Transverse colon (tissue), 3 donors: ENCODE measurements at regions not wholly inside any gene's neighbourhood (a gene's known extent, or its start where the extent isn't known, plus 50 kb on each side); places are given as distances from the start of the nearest gene placed in this dataset.

Experiments
- EP300 ChIP-seq: sonication (generic); formaldehyde crosslinking; IDR thresholded peaks from one replicate; pipeline ENCODE4 v1.6.1; 2017; ENCODE audit warnings: antibody characterized with exemption, low read depth
- TF ChIP-seq, protein P1 (sequence below), 5 experiments: fragments of 200-600 bp in 3 of 5; fragments of 450-650 bp in 2 of 5; sonication (generic) in 3 of 5; IDR thresholded peaks; 1 replicate in 2 of 5; 2 replicates in 3 of 5; pipeline ENCODE4 v1.5.1; 2016 to 2017; ENCODE audit warnings: antibody characterized with exemption in 5 of 5, inconsistent platforms in 3 of 5, mild to moderate bottlenecking in 2 of 5, moderate library complexity in 1 of 5

DNA sequence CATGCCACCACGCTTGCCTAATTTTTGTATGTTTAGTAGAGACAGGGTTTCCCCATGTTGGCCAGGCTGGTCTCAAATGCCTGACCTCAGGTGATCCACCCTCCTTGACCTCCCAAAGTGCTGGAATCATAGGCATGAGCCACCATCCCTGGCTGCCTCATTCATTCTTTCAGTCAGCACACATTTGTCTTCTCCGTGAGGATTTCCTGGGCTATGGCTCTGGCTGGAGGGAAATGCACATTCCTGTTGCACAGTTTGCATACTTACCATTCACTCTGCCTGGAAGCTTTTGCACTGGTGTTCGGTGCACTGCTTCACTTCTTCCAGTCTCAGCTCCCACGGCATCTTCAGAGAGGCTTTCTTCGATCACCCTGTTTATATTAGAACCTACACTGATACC lies 267.8 kb downstream of the STIM2 start:
- TF ChIP-seq, protein P1, sequence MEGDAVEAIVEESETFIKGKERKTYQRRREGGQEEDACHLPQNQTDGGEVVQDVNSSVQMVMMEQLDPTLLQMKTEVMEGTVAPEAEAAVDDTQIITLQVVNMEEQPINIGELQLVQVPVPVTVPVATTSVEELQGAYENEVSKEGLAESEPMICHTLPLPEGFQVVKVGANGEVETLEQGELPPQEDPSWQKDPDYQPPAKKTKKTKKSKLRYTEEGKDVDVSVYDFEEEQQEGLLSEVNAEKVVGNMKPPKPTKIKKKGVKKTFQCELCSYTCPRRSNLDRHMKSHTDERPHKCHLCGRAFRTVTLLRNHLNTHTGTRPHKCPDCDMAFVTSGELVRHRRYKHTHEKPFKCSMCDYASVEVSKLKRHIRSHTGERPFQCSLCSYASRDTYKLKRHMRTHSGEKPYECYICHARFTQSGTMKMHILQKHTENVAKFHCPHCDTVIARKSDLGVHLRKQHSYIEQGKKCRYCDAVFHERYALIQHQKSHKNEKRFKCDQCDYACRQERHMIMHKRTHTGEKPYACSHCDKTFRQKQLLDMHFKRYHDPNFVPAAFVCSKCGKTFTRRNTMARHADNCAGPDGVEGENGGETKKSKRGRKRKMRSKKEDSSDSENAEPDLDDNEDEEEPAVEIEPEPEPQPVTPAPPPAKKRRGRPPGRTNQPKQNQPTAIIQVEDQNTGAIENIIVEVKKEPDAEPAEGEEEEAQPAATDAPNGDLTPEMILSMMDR (IDR thresholded peaks at IDR 0.05), result no peak
- TF ChIP-seq EP300, result no peak
